Body of pancreas (tissue), 4 donors: ENCODE measurements at regions not wholly inside any gene's neighbourhood (a gene's known extent, or its start where the extent isn't known, plus 50 kb on each side); places are given as distances from the start of the nearest gene placed in this dataset.

Experiments used
- ATAC-seq: fragments of 150-250 bp; one replicate; pipeline ENCODE4 v1.9.1; 2016
- DNase-seq, 4 donors: peaks; one replicate each; pipeline ENCODE4 v3.0.0-alpha.2; 2019
- H3K27ac ChIP-seq, 4 donors: fragments of 200-600 bp; sonication (generic); 1 replicate in 3 of 4; 2 replicates in 1 of 4; pipeline versions ENCODE4 v1.5.1 to v1.6.1; 2016 to 2019; ENCODE audit warnings: mild to moderate bottlenecking in 1 of 4, mixed read lengths in 1 of 4, moderate library complexity in 1 of 4
- H3K27me3 ChIP-seq, 2 donors: fragments of 200-600 bp; sonication (generic); one replicate each; pipeline ENCODE4 v1.6.0; 2016; ENCODE audit warnings: mild to moderate bottlenecking in 1 of 2
- H3K36me3 ChIP-seq, 2 donors: fragments of 200-600 bp; sonication (generic); replicated peaks in 1 of 2; 2 replicates each; pipeline ENCODE4 v1.5.1; 2016; ENCODE audit warnings: low read depth in 2 of 2; ENCODE audit not compliant: insufficient read depth in 1 of 2
- H3K4me1 ChIP-seq: fragments of 200-600 bp; sonication (generic); one replicate; pipeline ENCODE4 v1.6.0; 2016
- H3K4me3 ChIP-seq, 2 donors: fragments of 200-600 bp; sonication (generic); 1 replicate in 1 of 2; 2 replicates in 1 of 2; pipeline ENCODE4 v1.5.1; 2016 to 2019
- H3K9me3 ChIP-seq, 3 donors: fragments of 200-600 bp; sonication (generic); 1 replicate in 2 of 3; 2 replicates in 1 of 3; pipeline ENCODE4 v1.5.1; 2016
- POLR2A ChIP-seq, 3 donors: fragments of 450-650 bp; IDR thresholded peaks; one replicate each; pipeline ENCODE4 v1.6.1; 2016; ENCODE audit warnings: antibody characterized with exemption in 3 of 3, mild to moderate bottlenecking in 2 of 3
- WGBS, 2 donors: methylation state at CpG; one replicate each; pipeline ENCODE4 v1.1.5; 2017; 5-methylcytosine and 5-hydroxymethylcytosine counted together
- intact Hi-C: fragments of 100-400 bp; cut with DNase I; formaldehyde crosslinking; loops from one replicate; pipeline ENCODE4 v1.15.1; 2023
- TF ChIP-seq, protein P1 (sequence below), 7 experiments: fragments of 450-650 bp in 4 of 7; fragments of 200-600 bp in 3 of 7; sonication (generic) in 3 of 7; IDR thresholded peaks; one replicate each; pipeline ENCODE4 v1.5.1; 2016 to 2019; ENCODE audit warnings: antibody characterized with exemption in 7 of 7

DNA sequence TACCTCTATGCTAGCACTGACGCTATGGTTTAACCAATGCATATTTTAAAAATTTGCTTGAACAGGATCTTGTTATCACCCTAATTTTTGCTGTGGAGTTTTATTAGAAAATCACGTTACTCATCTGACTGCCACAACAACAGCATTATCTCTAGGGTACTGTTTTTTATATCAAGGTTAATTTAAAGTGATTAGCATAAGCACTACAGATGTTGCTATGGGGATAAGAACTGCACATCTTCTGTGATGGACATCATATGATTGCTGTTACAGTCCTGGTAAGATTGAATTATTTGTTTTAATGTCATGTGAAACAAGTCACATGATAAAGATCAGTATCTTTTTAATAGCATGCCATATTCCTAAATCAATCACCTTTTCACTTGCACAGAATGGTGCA is 492.2 kb upstream of the ROBO2 start:
- no peaks in the 10 kb centered on the region for H3K9me3 ChIP-seq
- H3K4me3 ChIP-seq: no peak overlapping the region
- TF ChIP-seq POLR2A (IDR thresholded peaks at IDR 0.05): no peak
- TF ChIP-seq, protein P1, sequence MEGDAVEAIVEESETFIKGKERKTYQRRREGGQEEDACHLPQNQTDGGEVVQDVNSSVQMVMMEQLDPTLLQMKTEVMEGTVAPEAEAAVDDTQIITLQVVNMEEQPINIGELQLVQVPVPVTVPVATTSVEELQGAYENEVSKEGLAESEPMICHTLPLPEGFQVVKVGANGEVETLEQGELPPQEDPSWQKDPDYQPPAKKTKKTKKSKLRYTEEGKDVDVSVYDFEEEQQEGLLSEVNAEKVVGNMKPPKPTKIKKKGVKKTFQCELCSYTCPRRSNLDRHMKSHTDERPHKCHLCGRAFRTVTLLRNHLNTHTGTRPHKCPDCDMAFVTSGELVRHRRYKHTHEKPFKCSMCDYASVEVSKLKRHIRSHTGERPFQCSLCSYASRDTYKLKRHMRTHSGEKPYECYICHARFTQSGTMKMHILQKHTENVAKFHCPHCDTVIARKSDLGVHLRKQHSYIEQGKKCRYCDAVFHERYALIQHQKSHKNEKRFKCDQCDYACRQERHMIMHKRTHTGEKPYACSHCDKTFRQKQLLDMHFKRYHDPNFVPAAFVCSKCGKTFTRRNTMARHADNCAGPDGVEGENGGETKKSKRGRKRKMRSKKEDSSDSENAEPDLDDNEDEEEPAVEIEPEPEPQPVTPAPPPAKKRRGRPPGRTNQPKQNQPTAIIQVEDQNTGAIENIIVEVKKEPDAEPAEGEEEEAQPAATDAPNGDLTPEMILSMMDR (IDR thresholded peaks at IDR 0.05): no peak
- no peaks in the 10 kb centered on the region for H3K27me3 ChIP-seq
- intact Hi-C loops: no loop called here
- ATAC-seq: no peak
- 42 to 63% methylated on average over 2 of the region's 2 CpGs for WGBS, 2 donors
- no peak overlapping the region for H3K27ac ChIP-seq
- H3K4me1 ChIP-seq: no peaks in the 10 kb centered on the region
- DNase-seq: no peak
- no peaks in the 10 kb centered on the region for H3K36me3 ChIP-seq

DNA sequence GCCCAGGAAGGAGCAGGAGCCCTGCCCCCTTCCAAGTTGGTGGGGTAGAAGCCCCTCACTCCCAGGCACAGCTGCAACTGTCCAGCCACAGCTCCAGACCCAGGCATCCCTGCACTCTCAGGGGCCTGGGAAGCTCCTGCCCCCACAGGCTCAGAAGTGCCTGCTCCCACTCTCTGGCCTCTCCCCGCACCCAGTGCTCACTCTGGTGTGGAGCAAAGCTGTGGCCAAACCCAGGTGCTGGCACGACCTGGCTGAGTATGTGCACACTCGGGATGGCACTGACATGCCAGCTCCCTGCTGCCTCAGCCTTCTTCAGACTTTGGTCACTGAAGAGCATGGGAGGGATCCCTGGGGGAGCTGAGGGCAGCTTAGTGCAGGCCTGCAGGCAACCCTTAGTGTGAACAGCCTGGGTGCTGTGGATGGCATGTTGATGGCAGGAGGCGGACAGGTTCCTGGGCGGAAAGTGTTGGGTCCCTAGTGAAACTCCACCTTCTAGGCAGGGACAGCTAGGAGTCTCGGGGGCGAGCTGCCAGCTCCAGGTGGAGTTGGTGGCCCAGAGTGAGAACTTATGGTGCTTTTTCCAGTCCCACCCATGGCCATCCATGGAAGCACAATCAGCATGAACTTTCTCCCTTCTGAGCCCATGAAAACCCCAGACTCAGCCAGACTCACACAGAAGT is 489.2 kb upstream of the ROBO2 start:
- Histone ChIP-seq H3K4me3 (no peak overlapping the region), H3K27ac (no peak overlapping the region), H3K4me1 (no peaks in the 10 kb centered on the region), H3K36me3 (no peaks in the 10 kb centered on the region), H3K27me3 (no peaks in the 10 kb centered on the region), H3K9me3 (no peaks in the 10 kb centered on the region)
- TF ChIP-seq, protein P1 (IDR thresholded peaks at IDR 0.05): no peak
- TF ChIP-seq POLR2A (IDR thresholded peaks at IDR 0.05): no peak
- WGBS, 2 donors: 85 to 95% methylated on average over 6 to 7 of the region's 7 CpGs
- intact Hi-C loops: no loop called here
- ATAC-seq (no peak), DNase-seq (no peak)

DNA sequence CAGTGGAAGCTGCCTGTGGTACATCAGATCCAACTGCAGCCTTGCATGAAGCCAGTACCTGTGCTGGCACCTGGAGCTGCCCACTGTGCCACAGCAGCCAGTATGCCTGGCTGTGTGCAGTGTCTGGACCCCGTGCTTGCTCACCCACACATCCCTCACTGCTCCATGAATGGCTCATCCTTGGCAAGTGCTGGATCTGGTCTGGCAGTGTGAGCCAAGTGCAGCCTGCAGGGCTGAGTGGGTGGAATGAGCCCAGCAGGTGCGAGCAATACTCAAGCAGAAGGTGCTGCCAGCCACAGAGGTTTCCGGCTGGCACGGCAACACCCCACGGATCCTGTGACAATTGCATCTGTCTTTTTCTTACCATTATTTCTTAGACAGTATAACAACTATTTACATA is 488.2 kb upstream of the ROBO2 start:
- ATAC-seq (no peak), DNase-seq (no peak)
- no peak overlapping the region for H3K4me3 ChIP-seq
- H3K4me1 ChIP-seq: no peaks in the 10 kb centered on the region
- H3K36me3 ChIP-seq: no peaks in the 10 kb centered on the region
- WGBS, 2 donors: 83 to 85% methylated on average over 5 of the region's 5 CpGs
- H3K27me3 ChIP-seq: no peaks in the 10 kb centered on the region
- H3K27ac ChIP-seq: no peak overlapping the region
- intact Hi-C loops: no loop called here
- TF ChIP-seq, protein P1 (IDR thresholded peaks at IDR 0.05): no peak
- no peak for TF ChIP-seq POLR2A (IDR thresholded peaks at IDR 0.05)
- no peaks in the 10 kb centered on the region for H3K9me3 ChIP-seq

DNA sequence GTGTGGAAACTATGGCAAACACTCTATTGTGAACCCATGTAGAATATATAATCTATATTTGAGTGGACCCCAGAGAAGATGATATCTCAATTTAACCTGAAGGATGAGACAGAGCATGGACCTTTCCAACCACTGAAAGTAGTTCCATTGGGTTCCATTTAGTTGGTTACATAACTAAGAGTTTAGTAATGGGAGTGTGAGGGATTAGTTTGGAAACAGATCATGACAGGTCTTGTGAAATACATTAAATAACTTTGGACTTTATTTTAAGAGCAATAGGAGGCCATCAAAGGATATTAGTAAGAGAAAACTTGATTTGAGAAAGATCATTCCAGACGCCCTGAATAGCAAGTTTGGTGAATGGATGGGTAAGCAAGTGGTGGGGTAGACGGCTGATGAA is 487.2 kb upstream of the ROBO2 start:
- 50% methylated on average over 2 of the region's 2 CpGs for WGBS, 2 donors
- no peaks in the 10 kb centered on the region for H3K4me1 ChIP-seq
- DNase-seq (no peak), ATAC-seq (no peak)
- no peaks in the 10 kb centered on the region for H3K36me3 ChIP-seq
- intact Hi-C loops: no loop called here
- H3K27me3 ChIP-seq: no peaks in the 10 kb centered on the region
- no peak overlapping the region for H3K4me3 ChIP-seq
- H3K9me3 ChIP-seq: no peaks in the 10 kb centered on the region
- TF ChIP-seq, protein P1 (IDR thresholded peaks at IDR 0.05): no peak
- TF ChIP-seq POLR2A (IDR thresholded peaks at IDR 0.05): no peak
- no peak overlapping the region for H3K27ac ChIP-seq

DNA sequence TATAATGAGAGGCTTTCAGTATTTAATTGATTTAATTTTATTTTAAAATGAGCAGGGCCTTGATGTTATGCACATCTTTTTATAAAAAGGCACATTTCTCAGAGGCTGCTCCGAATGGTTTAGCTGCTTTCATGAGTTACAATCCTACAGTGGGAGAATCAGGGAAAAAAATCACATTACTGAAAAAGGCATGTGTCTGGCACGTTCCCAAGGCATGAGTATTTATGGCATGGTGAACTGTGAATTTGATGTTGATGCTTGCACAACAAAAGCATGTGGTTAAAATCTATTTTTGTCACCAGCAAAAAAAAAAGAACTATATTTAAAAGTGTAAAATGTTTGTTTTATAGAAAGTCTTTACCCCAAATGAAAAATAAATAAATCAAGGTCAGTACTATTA is 485.2 kb upstream of the ROBO2 start:
- ATAC-seq (no peak), DNase-seq (no peak)
- Histone ChIP-seq H3K4me1 (no peaks in the 10 kb centered on the region), H3K9me3 (no peaks in the 10 kb centered on the region), H3K27ac (no peak overlapping the region), H3K36me3 (no peaks in the 10 kb centered on the region), H3K4me3 (no peak overlapping the region), H3K27me3 (no peaks in the 10 kb centered on the region)
- no peak for TF ChIP-seq POLR2A (IDR thresholded peaks at IDR 0.05)
- TF ChIP-seq, protein P1 (IDR thresholded peaks at IDR 0.05): no peak
- 10 to 13% methylated on average over 2 of the region's 2 CpGs for WGBS, 2 donors
- intact Hi-C loops: no loop called here
